DOHH2 (cell line): ENCODE measurements at regions not wholly inside any gene's neighbourhood (a gene's known extent, or its start where the extent isn't known, plus 50 kb on each side); places are given as distances from the start of the nearest gene placed in this dataset.

Experiments
- H3F3A ChIP-seq: fragments of 200-600 bp; sonication (generic), shearing (Covaris generic); 2 replicates; pipeline ENCODE4 v1.6.0; 2016; ENCODE audit warnings: antibody characterized with exemption, mild to moderate bottlenecking; ENCODE audit not compliant: control insufficient read depth, insufficient read depth
- H3K27ac ChIP-seq: fragments of 200-600 bp; sonication (generic); 2 replicates; pipeline ENCODE4 v1.5.1; 2014; ENCODE audit warnings: low read depth, mild to moderate bottlenecking, low read length, moderate library complexity
- H3K27me3 ChIP-seq: fragments of 200-600 bp; sonication (generic); 2 replicates; pipeline ENCODE4 v1.6.1; 2014; ENCODE audit warnings: mild to moderate bottlenecking, low read length, mixed read lengths; ENCODE audit not compliant: control insufficient read depth
- H3K36me3 ChIP-seq: fragments of 200-600 bp; sonication (generic); 2 replicates; pipeline ENCODE4 v1.6.1; 2014; ENCODE audit warnings: mild to moderate bottlenecking, low read length, moderate library complexity, mixed read lengths; ENCODE audit not compliant: control insufficient read depth
- H3K4me1 ChIP-seq: fragments of 200-600 bp; sonication (generic); 2 replicates; pipeline ENCODE4 v1.6.1; 2014; ENCODE audit warnings: mild to moderate bottlenecking, low read length, mixed read lengths; ENCODE audit not compliant: control insufficient read depth
- H3K4me2 ChIP-seq: fragments of 200-600 bp; sonication (generic); 2 replicates; pipeline ENCODE4 v1.6.0; 2014; ENCODE audit warnings: mild to moderate bottlenecking, low read length, moderate library complexity
- H3K4me3 ChIP-seq: fragments of 200-600 bp; sonication (generic); 2 replicates; pipeline ENCODE4 v1.5.1; 2014; ENCODE audit warnings: mild to moderate bottlenecking, low read length, mixed read lengths
- H3K79me2 ChIP-seq: fragments of 200-600 bp; sonication (generic); 2 replicates; pipeline ENCODE4 v1.6.1; 2014; ENCODE audit warnings: mild to moderate bottlenecking, low read length, mixed read lengths; ENCODE audit not compliant: control insufficient read depth
- H3K9me2 ChIP-seq: fragments of 200-600 bp; sonication (generic); replicated peaks from 2 replicates; pipeline ENCODE4 v1.6.1; 2014; ENCODE audit warnings: mild to moderate bottlenecking, low read length, mixed read lengths; ENCODE audit not compliant: control insufficient read depth
- H3K9me3 ChIP-seq: fragments of 200-600 bp; sonication (generic); 2 replicates; pipeline ENCODE4 v1.6.1; 2014; ENCODE audit warnings: antibody characterized with exemption, low read length, mixed read lengths; ENCODE audit not compliant: control insufficient read depth, insufficient read depth
- H4K20me1 ChIP-seq: fragments of 200-600 bp; sonication (generic); 2 replicates; pipeline ENCODE4 v1.6.0; 2014; ENCODE audit warnings: low read depth, mild to moderate bottlenecking, antibody characterized with exemption, low read length, moderate library complexity; ENCODE audit not compliant: control insufficient read depth, insufficient read depth
- CTCF ChIP-seq: fragments of 200-600 bp; sonication (generic); IDR thresholded peaks from one replicate; pipeline ENCODE4 v1.5.1; 2014; ENCODE audit warnings: antibody characterized with exemption, mild to moderate bottlenecking, low read depth, low read length; ENCODE audit not compliant: poor library complexity, severe bottlenecking
- EZH2phosphoT487 ChIP-seq: fragments of 200-600 bp; sonication (generic); IDR thresholded peaks from 2 replicates; pipeline ENCODE4 v1.6.1; 2017; ENCODE audit warnings: borderline replicate concordance, mild to moderate bottlenecking, antibody characterized with exemption, low read length, moderate library complexity, mixed read lengths

- TF ChIP-seq EZH2phosphoT487 (no peak), CTCF (no peak)
- no peak overlapping the region for H3K4me2 ChIP-seq
Measured at GRCh38 chr3:25097023-25097422, 331.0 kb upstream of the RARB start.

GRCh38 chr3:25099666-25100065 is 328.4 kb upstream of the RARB start:
- H4K20me1 ChIP-seq = no peaks in the 10 kb centered on the region
- no peaks in the 10 kb centered on the region for H3K27me3 ChIP-seq
- H3K36me3 ChIP-seq = no peaks in the 10 kb centered on the region
- H3K4me1 ChIP-seq = no peaks in the 10 kb centered on the region
- TF ChIP-seq CTCF (no peak), EZH2phosphoT487 (no peak)
- H3K4me3 ChIP-seq = no peak overlapping the region
- H3F3A ChIP-seq = no peaks in the 10 kb centered on the region
- H3K4me2 ChIP-seq = no peak overlapping the region
- H3K27ac ChIP-seq = no peak overlapping the region
- H3K9me3 ChIP-seq = no peaks in the 10 kb centered on the region; the same call in 1 of the 2 replicates
- no peaks in the 10 kb centered on the region for H3K9me2 ChIP-seq
- no peaks in the 10 kb centered on the region for H3K79me2 ChIP-seq

More at GRCh38 chr3:25097023-25097422, 331.0 kb upstream of the RARB start:
- Histone ChIP-seq H3K4me3 (no peak overlapping the region), H3K27me3 (no peaks in the 10 kb centered on the region), H3K9me3 (no peaks in the 10 kb centered on the region; the same call in 1 of the 2 replicates), H3F3A (no peaks in the 10 kb centered on the region), H4K20me1 (no peaks in the 10 kb centered on the region), H3K27ac (no peak overlapping the region), H3K79me2 (no peaks in the 10 kb centered on the region), H3K4me1 (no peaks in the 10 kb centered on the region), H3K36me3 (no peaks in the 10 kb centered on the region), H3K9me2 (no peaks in the 10 kb centered on the region)

- Histone ChIP-seq H3K9me2 (no peaks in the 10 kb centered on the region), H3K4me2 (no peak overlapping the region), H3K4me1 (no peaks in the 10 kb centered on the region), H3F3A (no peaks in the 10 kb centered on the region), H3K36me3 (no peaks in the 10 kb centered on the region), H3K9me3 (no peaks in the 10 kb centered on the region), H3K27ac (no peak overlapping the region), H3K4me3 (no peak overlapping the region), H4K20me1 (no peaks in the 10 kb centered on the region), H3K27me3 (no peaks in the 10 kb centered on the region), H3K79me2 (no peaks in the 10 kb centered on the region)
- TF ChIP-seq EZH2phosphoT487 = no peak
- TF ChIP-seq CTCF = no peak
Measured at GRCh38 chr3:25103391-25103790, 324.7 kb upstream of the RARB start.
